NCI-H2081 (cell line): ENCODE measurements at regions not wholly inside any gene's neighbourhood (a gene's known extent, or its start where the extent isn't known, plus 50 kb on each side); places are given as distances from the start of the nearest gene placed in this dataset.
"Not testable (repeated sequence)": the region's sequence is repeated elsewhere in the genome, so short reads cannot be mapped to it uniquely, and the experiment has no call there.

Experiments used
- DNase-seq, 2 experiments: peaks; one replicate each; lab custom pipeline; 2025; lab: John Stamatoyannopoulos, UW

DNA sequence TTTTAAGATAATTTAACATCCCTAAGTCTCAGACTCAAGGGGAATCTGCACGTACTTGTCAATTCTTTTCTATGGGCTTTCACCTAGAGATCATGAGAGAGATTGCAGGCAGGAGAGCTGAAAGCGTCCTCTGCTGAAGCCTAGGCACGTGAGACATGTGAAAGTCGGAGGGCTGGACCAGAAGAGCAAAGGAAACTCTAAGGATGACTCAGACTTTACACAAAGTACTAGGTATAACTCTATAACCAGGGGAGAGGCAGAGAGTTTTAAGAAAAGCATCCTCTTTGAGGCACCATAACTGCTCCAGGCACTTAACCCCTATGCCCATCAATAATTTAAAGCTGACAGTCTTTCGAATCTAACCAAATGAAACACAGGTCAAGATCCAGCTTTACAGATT is 436.6 kb downstream of the VGLL3 start:
- no peak for DNase-seq

DNA sequence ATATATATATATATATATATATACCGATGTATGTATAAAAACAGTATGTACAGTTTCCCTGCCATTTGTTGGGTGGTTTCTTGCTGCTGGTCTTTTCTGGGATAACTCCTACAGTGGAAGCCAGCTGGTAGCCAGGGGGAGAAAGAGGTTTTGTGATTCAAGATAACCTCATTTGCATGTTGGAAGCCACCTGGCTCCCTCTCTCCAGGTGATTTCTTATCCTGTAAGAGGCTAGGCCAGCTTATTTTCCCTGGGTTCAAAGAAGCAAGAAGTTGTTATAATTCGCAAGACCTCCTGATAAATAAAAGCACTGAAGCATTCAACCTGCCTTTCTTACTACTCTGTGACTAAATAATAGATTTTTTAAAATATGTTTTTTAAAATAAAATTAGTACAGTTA is 443.3 kb downstream of the VGLL3 start:
- no peak for DNase-seq

DNA sequence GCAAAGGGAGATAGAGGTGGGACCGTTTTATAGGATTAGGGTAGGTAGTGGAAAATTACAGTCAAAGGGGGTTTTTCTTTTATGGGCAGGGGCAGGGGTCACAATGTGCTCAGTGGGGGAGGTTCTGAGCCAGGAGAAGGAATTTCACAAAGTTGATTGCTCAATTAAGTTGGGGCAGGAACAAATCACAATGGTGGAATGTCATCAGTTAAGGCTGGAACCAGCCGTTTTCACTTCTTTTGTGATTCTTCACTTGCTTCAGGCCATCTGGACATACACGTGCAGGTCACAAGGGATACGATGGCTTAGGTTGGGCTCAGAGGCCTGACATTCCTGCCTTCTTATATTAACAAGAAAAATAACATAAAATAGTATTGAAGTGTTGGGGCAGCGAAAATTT is 453.8 kb downstream of the VGLL3 start:
- DNase-seq, result no peak

DNA sequence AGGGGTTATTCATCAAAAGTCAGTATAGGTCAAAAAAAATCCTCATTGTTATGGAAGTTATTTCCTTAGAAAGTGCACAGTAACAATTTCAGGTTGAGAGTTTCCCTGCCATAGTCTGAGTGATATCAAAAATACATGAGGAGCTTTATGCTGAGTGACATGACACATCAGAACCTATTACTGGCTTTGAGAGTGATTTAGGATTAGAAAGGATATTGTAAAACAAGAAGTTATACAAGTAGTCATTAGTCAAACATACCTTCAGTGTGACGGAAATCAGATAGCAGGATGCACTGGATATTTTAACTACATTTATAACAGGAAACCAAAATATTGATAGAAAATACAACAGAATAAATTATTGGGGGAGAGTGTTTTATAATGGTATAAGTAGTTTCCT is 471.1 kb downstream of the VGLL3 start:
- DNase-seq, result no peak

DNA sequence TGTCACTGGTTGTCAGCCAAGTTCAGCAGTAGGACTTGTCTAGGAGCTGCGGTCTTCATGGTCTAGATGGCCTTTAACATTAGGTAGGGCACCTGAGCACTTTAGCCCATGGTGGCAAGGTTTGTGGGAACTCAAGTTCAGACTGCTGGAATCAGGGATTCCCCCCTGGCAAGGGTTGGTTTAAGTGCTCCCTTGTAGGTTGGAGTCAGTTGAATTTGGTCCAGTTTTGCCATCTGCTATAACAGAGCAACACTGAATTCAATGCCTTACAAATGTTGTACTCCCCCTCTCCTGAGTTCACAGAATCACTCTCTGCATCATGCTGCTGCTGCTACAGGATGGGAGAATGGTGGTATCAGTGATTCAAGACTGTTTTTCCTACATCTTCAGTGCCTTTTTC is 509.3 kb downstream of the VGLL3 start:
- no peak for DNase-seq

DNA sequence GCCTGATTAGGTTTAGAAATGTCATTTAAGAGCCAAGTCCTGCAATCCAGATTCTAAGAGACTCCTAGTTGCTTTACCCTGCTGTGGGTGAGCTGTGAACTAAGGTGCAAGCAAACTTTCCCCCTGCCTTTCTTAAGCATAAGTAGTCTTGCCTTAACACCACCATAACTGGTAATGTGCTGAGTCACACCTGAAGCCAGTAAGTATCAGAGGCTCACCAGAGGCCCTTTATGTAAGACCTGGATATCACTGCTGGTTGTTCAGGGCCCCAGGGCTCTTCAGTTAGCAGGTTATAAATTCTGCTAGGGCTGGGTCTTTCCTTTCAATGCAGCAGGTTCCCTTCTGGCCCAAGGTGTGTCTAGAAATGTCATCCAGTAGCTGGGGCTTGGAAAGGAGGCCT is 509.9 kb downstream of the VGLL3 start:
- no peak for DNase-seq

DNA sequence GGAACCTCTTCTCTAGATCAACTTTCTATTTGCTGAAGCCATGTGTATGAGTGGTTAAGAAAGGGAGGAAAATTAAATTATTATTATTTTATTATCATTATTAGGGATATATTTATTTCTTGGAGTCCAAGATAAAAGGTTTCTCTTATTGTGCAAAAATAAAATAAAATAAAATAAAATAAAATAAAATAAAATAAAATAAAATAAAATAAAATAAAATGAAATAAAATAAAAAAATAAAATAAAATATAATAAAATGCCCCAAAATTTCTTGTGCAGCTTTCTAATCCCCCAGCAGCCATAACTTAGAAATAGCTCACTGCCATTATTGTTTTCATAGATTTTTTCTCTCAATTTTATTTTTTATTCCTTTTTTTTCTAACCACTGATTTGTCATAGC is 526.8 kb downstream of the VGLL3 start:
- no peak for DNase-seq

DNA sequence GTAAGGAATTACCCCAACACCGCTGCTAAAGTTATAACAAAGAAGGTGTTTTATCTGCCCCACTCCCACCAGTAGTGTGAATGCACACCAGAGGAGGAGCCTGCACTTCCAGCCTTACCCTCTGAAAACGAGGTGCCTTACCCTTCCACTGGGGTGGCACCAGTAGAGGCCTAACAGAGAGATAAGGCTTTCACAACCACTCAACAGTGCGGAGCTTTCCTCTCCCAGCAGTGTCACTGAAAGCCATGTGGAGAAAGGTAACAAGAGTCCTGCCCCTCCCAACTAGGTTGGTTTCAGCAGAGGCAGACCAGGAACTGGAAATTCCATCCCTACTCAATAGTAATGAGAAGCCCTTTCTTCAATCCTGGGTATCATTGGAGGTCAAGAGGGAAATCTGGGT is 539.2 kb downstream of the VGLL3 start:
- DNase-seq, result no peak

DNA sequence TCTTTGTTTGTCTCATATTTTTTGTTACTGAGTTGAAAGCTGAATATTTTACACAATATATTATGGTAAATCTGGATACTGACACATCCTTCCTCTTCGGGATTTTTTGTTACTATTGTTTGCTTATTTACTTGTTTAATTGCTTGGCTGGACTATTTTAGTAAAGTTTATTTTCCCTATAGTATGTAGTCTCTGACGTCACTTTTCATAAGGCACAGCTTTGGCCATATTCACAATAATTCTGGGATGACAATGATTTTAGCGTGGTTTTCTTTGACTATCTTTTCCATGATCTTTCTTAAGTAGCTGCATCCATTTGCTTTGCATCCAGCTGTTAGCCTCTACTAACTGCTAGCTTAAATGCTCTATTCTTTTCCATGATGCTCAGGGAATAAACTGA is 552.4 kb downstream of the VGLL3 start:
- no peak for DNase-seq

DNA sequence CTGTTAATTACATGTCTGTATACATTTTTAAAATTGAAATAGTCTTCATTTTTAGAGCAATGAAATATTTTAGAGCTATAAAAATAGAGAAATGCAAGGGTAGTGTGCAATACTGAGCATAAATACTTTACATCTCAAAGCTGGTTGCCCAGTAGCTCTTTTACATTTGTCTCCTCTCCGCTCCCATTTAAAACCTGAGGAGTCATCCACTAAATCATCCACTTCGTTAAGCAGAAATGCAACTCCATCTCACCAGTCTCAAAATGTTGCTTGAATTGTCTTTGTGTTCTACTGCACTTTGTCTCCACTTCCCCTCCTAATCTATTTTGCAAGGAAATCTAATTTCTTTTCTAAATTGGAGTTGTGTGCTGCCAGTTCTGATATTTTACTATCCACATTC is 563.6 kb downstream of the VGLL3 start:
- DNase-seq, result no peak

DNA sequence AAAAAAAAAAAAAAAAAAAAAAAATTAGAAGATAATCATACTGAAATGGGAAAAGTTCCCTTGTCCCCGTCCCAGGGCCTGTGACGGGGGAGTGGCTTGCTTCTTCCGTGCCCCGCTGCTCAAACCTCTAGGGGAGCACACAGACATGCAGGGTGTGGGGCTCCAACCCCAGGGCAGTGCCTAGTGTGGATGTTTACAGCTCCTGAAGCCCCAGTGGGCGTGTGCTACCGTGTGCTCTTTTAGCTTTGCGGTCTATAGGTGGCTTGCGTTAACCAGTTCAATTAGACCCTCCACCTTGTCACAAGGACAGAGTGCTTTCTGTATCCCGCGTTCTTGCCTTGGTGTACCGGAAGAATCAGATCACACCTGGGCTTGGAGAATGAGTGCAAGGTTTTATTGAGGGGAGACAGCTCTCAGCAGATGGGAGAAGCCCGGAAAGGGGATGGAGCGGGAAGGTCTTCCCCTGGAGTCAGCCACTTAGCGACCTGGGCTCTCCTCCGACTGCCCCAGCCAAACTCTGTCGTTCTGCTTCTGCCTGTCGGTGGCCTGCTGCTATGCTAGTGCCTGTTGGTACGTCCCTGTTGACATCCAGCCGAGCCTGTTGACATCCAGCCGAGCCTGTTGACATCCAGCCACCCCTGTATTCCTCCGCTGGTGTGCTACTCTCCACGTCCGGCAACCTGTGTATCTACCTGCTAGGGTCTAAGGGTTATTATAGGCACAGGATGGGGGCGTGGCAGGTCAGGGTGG is 569.8 kb downstream of the VGLL3 start:
- DNase-seq, result no peak

DNA sequence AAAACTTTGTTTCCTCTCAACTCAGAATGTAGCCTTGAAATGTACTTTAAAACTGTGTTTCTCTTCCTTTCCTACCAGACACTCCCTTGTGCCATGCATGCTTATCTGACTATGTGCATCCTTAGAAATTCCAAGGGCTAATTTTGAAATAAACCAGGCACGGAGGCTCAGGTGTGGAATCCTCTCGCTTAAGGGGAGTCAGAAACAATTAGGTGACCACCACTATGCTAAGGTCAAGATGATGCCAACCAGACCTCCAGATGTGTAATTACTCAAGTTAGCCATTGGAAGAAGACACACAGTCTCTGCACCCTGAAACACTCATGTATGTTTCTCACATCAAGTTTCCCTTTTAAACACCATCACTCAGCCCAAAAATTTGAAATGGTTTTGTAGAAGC is 572.1 kb downstream of the VGLL3 start:
- DNase-seq, result no peak

DNA sequence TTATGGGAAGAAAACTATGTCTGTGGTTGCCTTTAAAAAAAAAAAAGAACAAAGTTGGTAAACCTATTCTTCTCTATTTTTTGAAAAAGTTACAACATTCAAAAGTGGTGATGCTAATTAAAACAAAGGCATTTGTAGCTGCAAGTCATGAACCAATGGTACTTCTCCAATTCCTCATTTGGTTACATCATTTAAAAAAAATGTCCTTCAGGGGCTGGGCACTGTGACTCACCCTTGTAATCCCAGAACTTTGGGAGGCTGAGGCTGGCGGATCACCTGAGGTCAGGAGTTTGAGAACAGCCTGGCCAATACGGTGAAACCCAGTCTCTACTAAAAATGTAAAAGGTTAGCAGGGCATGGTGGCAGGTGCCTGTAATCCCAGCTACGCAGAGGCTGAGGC is 574.6 kb downstream of the VGLL3 start:
- no peak for DNase-seq

DNA sequence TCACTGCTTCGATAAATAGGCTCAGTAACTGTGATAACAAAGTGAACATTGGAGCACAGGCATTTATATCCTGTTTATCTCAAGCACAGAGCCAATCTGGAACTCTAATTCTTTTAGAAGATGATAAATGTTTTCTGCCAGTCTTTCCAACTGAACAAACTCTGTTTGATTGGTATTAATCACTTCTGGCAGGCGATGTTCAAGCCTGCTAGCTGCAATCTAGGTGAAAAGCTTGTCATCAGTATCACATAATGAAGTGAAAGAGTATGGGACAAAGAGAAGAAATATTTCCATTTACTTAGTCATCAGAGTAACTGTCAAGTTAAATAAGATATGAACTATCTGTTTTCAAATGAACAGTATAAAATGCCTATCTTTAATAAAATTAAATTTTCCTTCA is 577.3 kb downstream of the VGLL3 start:
- DNase-seq, result no peak

DNA sequence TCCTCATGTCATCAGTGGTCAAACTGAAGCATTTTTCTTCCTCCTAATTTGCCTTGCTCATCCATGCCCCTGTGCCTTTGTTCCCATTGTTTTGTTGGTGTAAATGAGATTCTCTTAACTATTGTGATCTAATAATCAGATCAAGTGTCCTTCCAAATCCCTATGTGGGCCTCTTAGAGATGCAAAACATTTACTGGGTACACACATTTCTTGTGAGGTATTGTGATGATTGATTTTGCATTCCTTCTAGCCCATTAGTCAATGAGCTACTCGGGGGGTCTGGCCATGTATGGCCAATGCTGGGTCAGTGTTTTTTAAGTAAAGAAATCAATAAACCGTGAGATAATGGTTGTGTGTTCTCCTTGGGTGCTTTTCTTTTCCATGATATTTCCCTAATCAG is 580.4 kb downstream of the VGLL3 start:
- no peak for DNase-seq

DNA sequence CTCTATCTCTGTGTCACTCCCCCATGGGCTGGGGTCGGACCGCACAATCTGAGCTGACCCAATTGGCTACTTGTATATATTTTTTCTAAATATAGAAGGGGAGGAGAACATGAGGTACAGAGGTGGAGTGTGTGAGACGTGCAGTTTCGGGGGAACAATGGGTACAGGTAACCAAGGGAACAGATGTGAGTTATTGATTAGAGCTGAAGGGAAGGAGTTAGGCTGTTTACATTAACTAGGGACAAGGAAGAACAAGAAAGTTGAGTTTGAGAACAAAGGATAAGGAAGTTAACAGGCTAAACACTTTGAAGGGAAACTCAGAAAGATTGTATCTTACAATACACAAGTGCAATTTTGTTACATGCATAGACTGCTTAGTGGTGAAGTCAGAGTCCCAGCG is 601.2 kb downstream of the VGLL3 start:
- DNase-seq, result not testable (repeated sequence)

DNA sequence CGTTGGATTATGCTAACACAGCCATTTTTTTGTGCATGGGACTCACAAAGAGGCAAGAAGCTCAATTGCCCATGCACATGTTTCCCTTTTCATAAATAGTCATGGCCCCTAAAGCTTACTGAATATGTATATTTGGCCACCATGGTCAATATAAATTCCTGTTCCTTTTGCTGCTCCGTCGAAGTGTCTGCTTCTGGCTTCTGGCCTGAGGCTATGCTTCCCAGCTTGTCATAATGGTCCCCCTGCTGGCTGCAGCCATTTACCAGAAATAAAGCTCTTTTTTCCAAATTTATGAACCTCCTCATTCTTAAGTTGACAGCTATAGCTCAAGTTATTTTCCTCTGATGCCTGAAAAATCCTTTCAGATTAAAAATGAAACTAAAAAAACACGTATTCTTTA is 602.1 kb downstream of the VGLL3 start:
- DNase-seq, result peak in 1 of 2 experiments; percentile 14

DNA sequence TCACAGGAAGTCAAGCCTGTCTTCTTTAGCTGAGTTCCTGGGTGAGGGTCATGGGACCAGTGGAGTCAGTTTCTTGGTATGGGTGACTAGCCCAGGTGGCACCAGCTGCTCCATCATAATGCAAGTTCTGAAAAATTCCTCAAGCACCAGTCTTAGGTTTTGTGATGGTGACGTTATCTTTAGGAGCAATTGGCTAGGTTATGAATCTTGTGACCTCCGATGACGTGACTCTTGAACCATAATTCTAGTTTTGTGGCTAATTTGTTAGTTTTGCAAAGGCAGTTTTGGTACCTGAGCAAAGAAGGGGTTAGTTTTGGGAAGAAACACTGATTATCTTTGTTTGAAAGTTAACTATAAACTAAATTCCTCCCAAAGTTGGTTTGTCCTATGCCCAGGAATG is 608.4 kb downstream of the VGLL3 start:
- no peak for DNase-seq

DNA sequence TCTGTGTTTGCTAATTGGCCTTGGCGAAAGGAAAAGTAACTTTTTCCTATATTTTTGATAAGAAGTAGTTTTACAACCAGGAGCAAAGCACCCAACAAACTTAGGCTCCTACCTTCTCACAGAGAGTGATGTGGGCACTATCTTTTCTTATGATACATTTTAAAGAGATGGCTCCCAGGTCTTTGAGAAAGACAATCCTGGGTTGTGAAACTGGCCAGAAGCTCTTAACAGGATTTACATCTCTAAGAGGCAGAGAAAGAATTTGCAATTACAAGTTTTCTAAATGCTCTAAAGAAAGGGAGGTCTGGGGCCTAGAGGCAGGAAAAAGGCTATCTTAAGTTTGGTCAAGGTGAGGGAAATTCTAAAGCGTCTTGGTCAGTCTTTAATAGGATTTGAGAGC is 609.7 kb downstream of the VGLL3 start:
- no peak for DNase-seq

DNA sequence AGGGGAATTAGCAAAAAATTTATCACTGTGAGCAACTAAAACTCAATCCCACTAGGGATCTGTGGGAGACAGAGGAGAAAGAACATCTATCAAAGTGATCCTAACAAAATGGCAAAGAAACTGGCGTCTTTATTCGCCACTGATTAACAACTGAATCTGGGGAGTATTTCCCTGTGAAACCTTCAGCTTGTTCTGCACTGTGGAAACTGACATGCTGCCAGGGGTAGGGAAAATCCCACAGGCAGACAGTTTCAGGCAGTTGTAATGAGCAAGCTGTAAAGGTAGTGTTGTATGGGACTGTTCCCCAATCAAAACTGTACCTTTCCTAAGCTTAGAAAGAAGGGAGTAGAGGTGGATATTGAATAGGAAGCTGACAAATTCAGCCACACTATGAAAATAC is 611.7 kb downstream of the VGLL3 start:
- DNase-seq, result no peak

DNA sequence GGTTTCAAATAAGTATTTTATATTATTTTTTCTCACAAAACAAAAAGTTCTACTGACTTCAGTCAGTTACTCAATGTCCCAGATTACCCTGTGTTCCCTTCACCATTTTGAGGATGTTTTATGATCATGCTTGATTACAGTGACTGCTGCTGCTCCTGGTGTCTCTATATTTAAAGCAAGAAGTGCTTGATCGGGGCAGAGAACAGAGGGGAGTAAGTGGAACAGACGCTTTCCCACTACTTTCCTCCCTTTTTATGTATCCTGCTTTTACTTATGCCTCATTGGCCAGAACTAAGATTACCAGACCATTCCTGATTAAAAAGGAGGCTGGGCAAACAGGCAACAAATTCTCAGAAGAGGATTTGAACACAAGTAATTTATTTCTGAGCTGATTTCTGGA is 612.1 kb downstream of the VGLL3 start:
- DNase-seq, result no peak

DNA sequence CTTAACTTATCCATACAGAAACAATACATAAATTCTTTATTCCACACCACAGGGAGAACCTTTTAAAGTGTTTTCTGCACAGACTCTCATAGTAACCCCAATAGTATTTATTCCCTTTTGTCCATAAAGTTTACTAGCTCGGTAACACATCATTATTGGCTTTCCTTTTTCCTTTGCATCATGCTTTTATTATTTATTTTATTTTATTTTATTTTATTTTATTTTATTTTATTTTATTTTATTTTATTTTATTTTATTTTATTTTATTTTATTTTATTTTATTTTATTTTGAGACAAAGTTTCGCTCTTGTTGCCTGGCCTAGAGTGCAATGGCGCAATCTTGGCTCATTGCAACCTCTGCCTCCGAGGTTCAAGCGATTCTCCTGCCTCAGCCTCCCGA is 655.4 kb downstream of the VGLL3 start:
- DNase-seq, result not testable (repeated sequence)

DNA sequence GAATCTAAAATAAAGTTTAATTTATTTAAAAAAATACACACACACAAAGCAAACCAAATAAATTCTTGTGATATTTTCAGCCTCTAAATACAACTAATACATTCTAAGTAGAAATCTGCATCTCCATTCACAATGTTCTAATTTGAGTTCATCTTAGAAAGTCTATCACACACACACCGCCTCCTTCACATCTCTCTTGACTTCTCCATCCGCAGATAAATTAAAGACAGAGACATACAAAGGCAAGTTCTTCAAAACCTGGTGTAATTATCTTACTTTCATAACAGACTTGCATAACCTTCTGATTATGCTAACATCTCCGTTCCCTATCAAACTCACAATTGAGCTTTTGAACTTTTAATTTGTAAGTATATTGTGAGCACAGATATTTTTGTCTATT is 657.3 kb downstream of the VGLL3 start:
- no peak for DNase-seq

DNA sequence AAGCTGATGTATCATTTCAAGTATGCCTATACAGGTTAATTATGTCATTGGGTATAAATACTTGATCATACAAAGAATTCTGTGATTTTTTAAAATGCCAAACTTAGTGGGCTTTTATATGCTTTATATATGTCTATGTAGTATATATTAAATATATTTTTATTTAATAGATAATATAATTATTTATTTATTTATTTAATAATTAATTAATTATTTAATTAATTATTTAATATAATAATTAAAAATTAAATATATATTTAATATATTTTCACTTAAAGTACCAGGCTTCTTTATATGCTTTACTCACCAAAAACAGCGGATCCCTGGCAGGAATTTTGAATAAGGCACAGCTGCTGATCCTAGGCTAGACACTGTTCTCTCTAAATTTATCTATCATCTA is 687.0 kb downstream of the VGLL3 start:
- DNase-seq, result no peak
